Peyer's patch (tissue), 4 donors: ENCODE measurements at regions not wholly inside any gene's neighbourhood (a gene's known extent, or its start where the extent isn't known, plus 50 kb on each side); places are given as distances from the start of the nearest gene placed in this dataset.

Experiments used
- CTCF ChIP-seq, 6 experiments: fragments of 450-650 bp in 4 of 6; fragments of 200-600 bp in 2 of 6; sonication (generic) in 1 of 6; IDR thresholded peaks; one replicate each; pipeline ENCODE4 v1.5.1; 2017 to 2019; ENCODE audit warnings: antibody characterized with exemption in 6 of 6, mild to moderate bottlenecking in 3 of 6, moderate library complexity in 1 of 6
- POLR2A ChIP-seq, 2 donors: fragments of 450-650 bp; IDR thresholded peaks; one replicate each; pipeline ENCODE4 v1.5.1; 2017; ENCODE audit warnings: antibody characterized with exemption in 2 of 2, mild to moderate bottlenecking in 2 of 2, moderate library complexity in 2 of 2

- TF ChIP-seq CTCF (IDR thresholded peaks at IDR 0.05) (no peak), POLR2A (IDR thresholded peaks at IDR 0.05) (no peak)
These were observed 141.2 kb downstream of the PRDM9 start for GRCh38 chr5:23648656-23649055.
